Right kidney (tissue), 1 donor: ENCODE measurements at regions not wholly inside any gene's neighbourhood (a gene's known extent, or its start where the extent isn't known, plus 50 kb on each side); places are given as distances from the start of the nearest gene placed in this dataset.

Source experiments
- DNase-seq: peaks from one replicate; pipeline ENCODE4 v3.0.0-alpha.2; 2016

DNA sequence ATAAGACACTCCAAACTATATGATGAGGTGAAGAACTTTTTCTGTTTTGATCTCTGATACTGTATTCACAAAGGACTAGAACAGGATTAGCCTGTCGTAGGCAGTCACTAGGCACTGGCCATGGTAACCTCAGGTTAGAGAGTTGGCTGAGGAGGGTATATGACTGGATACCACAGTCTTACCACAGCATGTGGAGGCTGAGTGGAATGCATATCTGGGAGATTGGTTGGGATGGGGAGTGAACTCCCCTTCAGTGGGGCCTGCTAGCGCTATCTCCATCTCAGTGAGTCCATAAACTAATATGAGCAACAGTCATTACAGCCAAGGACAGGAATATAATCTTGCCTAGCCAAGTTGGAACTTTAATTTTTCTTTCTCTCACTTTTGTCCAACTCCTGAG lies 339.1 kb downstream of the SPATA31D1 start:
- no peak for DNase-seq

DNA sequence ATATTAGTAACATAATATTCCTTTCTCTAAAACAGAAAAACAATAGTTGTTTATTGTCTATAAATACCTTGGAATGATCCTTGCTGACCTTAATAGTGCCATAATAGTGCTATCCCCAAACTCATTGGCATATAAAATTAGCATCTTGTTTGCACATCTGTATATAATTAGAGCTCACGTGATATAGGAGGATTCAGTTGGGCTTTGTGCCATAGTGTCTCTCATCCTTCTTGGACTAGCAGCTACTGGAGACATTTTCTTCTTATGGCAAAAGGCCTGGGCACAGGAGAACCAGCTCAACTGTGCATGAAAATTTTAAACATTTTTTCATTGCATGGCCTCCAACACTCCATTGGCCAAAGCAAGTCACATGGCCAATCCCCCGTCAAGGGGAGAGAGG lies 342.5 kb downstream of the SPATA31D1 start:
- DNase-seq: no peak

DNA sequence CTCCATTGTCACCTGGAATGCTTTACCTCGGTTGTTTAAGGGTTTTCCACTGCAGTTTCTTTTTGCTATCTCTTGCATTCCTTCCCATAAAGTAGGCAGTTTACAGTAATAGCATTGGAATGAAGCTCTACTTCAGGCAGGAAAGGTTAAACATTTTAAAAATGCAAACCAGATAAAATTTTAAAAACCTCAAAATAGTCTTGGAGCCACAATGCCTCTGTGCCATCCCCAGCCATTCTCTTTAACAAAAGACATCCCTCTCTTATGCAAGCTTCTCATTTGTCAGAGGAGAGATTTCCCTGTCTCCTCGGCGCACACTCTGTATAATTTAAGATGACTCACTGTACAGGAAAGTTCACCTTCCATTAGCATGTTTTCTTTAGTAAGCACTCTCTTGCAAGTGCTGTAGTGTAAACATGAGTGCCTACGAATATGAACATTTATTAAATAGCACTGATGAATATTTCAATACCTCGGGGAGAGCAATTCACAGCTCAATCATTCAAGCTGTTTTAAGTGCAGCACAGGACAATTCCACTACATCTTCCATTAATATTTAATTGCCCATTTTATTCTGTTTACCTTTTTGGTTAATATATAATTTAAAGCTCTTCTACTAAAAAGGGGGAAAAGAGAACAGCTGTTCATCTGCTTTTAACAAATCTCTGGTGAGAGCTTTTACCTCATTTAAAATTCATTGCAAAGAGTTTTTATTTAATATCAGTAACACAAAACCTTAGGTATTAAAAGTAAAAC lies 343.6 kb downstream of the SPATA31D1 start:
- DNase-seq: no peak

DNA sequence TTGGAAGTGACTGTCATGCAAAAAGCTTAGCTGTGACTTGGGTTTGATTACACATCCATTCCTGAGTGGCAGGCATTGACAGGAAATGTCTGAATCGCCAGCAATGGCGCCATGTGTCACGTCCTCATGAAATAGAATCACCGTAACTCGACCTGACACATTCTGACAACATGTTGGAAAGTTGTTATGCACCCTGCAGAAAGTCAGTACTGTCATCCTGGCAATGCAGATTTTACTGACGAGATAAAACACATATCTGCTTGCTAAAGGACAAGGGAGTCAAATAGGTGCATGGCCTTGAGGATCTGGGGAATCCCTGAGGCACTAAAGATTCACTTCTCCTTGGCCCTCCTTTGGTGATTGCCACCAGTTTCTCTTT lies 344.2 kb downstream of the SPATA31D1 start:
- no peak for DNase-seq

DNA sequence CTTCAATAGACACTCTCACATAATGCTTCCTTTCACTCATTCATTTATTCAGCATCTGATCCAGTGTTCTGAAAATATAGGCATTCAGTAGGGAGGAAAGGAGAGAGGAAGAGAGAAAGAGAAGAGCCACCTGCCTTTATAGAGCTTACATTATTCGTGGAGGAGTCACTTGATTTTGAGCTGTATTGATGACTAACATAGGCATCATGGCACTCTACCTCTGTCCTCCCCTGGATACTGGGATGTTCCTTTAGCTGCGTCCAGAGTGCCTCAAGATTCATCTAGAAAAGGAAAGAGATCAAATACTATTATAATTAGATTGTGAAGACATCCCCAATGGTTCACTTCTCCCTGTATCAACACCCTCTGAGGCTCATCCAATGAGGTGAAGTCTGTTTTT lies 345.1 kb downstream of the SPATA31D1 start:
- no peak for DNase-seq

- no peak for DNase-seq
These were observed 345.7 kb downstream of the SPATA31D1 start for GRCh38 chr9:82334286-82334685.

GRCh38 chr9:82337351-82337750 lies 348.8 kb downstream of the SPATA31D1 start:
- no peak for DNase-seq

GRCh38 chr9:82342046-82342445 lies 353.5 kb downstream of the SPATA31D1 start:
- DNase-seq: no peak

GRCh38 chr9:82346040-82346439 lies 357.5 kb downstream of the SPATA31D1 start:
- DNase-seq: no peak

DNA sequence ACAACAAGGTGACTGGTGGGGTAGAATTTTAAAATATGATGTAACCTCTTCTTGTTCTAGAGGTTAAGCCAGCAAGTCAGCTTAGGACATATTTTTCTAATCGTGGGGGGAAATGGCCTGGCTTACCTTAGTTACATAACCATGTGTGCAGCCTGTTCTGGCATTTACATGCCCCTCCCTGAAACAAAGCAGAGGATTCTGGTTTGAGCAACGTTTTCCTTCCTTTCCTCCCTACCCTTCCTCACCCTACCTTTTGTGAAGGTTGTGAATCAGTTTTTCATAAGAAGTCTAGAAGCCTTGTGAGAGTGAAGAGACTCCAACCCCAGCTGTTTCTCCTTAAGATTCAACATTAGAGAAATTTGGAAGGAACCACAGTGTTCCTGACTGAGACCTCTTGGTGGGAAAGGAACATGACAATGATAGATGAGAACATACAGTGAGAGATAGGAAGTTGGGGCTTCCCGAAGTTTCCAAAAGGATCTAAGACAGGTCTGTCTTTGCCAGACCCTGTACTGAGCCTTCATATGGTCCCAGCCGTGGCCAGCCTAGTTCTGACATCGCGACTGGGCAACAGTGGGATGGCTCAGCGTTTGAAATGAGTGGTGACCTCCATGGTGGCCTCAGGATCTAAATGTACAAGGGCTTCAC lies 365.2 kb downstream of the SPATA31D1 start:
- DNase-seq: no peak

DNA sequence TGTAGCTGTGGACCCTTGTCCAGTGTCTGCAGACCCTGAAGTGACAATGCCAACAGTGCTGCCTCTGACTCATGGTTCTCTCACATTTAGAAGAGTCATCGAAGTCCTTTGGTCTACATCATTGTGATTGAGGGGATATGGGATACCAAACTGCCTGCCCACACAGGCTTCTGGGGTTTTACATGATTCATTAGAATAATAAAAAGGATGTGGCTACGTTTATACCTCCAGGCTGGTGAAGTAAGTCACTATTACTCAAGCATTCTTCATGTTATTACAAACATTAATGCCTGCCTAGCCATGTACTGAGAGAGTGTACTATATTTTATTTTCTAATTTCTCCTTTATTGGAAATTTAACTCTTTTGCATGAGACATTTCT lies 365.7 kb downstream of the SPATA31D1 start:
- DNase-seq: no peak

DNA sequence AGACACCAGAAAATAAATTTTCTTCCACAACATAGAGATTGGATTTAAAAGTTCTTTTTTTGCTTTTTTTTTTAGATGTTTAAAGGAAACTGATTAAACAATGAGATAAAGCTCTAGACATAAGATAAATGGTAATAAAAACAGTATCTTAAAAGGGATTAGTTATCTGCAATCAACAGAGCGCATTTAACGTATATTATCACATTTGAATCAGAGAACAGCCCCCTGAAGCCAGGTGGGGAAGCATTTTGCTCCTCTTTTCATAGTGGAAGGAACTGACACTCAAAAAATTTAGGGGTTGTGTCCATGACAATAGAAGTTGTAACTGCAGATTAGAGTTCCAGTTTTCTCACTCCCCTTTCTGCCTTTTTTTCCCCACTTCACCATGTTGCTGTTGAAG lies 367.6 kb downstream of the SPATA31D1 start:
- DNase-seq: no peak

DNA sequence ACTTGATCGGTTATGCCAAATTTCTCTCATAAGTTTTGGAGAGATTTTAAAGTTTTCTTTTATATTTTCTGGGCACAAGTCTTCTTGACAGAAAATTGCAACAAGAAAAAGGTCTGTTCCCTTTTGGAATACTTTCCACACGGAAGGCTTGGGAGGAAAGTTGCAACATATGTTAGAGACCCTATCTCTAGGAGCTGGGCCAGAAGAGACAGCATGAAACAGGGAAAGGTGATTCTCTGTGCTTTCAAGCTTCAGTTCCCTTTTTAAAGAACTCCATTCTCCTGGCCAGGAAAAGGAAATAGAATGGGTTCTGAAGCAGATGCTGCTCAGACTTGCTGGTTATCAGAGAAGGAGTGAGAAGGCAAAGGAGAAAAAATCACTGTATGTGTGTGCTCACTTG lies 368.3 kb downstream of the SPATA31D1 start:
- DNase-seq: no peak

- no peak for DNase-seq
These were observed 374.6 kb downstream of the SPATA31D1 start for GRCh38 chr9:82363198-82363597.

DNA sequence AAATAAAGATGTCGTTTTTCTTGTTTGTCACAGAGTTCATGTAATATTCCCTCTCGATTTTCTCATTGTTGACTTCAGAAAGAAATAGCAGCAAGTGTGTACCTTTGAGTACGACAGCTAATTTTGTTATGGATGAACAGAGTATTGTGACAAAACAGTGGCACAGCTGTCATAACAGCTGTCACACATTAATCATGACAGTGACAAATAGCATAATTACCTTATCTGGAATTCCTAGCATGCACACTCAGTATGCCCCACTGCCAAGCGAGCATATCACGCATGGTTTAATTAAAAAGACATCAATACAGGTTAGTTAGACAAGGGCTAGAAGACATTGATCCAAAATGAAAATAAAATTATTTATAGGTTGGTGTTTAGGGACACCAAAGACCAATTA lies 375.1 kb downstream of the SPATA31D1 start:
- no peak for DNase-seq

DNA sequence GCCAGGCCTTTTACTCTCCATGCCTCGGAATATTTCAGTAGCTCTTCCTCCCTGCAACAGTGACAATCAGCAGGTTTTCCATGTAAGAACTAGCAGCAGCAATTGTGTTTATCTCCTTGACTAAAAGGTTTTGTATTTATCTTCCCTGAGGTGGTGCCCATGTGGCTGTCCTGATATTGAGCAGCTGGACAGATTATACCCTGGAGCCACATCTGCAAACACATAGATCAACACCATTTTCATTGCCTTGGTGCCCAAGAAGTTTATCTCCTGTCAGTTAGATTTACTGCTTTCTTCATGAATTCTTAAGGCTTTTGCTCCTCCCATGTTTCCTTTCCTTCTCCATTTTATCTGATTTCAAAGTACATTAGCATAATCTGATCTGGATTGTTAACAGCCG lies 378.4 kb downstream of the SPATA31D1 start:
- no peak for DNase-seq

DNA sequence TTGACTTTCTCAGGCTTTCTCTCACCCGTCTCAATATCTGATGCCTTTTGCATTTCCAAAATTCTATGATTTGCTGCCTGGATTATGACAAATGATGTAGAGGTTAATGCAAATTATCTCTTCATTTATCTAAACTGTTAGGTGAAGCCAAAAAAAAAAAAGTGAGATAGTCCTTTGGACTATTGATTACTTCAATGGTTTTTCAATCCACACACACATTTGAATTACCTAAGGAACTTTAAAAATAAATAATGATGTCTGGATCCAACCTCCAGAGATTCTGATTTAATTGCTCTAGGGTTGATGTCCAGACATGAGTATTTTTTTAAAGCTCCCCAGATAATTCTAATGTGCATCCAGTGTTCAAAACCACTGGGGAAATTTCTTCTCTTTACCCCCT lies 379.4 kb downstream of the SPATA31D1 start:
- DNase-seq: no peak

- DNase-seq: no peak
These were observed 380.8 kb downstream of the SPATA31D1 start for GRCh38 chr9:82369251-82369945.

DNA sequence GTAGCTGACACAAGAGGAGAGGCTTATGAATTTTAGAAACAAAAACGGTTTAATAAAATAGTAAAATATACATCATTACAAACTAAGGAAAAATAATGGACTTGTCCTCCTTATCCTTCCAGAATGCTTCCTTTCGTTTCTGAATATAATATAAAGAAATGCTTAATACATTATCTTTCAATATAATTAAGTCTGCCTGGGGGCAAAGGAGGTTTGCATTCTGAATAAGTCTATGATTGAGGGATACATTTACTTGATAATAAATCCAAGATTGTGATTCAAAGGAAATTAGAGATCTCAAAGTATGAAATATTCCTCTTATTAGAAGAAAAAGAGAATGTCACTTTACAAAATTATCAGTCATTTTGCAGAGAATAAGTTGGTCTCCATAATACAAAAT lies 386.5 kb downstream of the SPATA31D1 start:
- DNase-seq: no peak

- no peak for DNase-seq
These were observed 388.2 kb downstream of the SPATA31D1 start for GRCh38 chr9:82376677-82377232.

DNA sequence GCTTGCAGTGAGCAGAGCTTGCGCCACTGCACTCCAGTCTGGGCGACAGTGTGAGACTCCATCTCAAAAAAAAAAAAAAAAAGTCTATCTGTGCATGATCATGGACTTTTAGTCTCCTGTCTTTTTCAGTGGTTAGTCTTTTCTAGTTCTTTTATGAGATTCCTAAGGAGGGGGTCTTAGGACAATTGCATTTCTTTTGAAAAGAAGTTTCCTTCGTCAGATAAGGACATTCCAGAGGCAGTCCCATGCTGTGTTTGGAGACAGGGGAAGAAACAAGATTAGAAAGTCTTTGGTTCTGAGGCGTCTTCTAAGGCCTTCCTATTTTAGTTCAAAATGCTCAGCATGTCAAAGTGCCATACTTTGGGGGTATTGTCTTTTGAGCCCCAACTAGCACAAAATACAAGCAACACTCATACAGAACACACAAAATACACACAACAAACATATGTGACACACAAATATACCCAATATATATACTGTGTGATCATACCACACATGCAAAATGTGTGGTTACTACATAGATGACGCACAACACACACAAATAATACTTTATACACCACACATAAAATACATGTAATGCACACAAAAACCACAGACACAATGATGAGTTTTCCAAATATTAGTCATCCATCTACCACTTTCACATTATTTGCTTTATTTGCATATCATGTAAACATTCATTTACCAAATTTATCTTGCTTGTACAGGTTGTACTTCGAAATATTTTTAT lies 394.5 kb downstream of the SPATA31D1 start:
- DNase-seq: no peak

DNA sequence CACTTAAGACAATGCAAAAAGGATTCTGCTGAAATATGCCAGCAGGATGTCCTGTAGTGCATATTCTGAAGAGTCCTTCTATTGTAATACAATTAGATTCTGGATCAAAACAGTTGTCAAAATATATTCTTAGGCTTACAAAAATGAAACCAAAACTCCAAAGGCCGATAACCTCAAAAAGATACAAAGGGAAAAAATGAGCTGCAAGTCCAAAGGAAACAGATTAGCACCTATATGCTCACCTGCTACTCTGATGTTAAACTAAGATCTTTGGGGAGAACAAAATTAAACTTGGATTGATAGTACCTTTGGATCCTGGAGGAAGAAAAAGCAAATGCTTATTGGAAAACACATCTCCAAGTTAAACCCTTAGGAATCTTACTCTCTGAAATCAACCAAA lies 397.1 kb downstream of the SPATA31D1 start:
- DNase-seq: no peak

- DNase-seq: no peak
These were observed 409.0 kb downstream of the SPATA31D1 start for GRCh38 chr9:82397534-82397933.
